WTC11 (cell line): ENCODE measurements at regions not wholly inside any gene's neighbourhood (a gene's known extent, or its start where the extent isn't known, plus 50 kb on each side); places are given as distances from the start of the nearest gene placed in this dataset.

Source experiments
- ATAC-seq: fragments of 200-7000 bp; cut with Tn5 transposase; 2 replicates; pipeline ENCODE4 v1.10.0; 2021; ENCODE audit warnings: mild to moderate bottlenecking, moderate library complexity
- CTCF ChIA-PET: fragments of 300-600 bp; sonication (Branson Sonifier 250); formaldehyde crosslinking; loops from one replicate; lab custom pipeline; 2021; ENCODE audit warnings: antibody characterized with exemption; lab: Charles Lee
- POLR2A ChIA-PET: fragments of 350-600 bp; sonication (Branson Sonifier 250); formaldehyde crosslinking; loops from one replicate; lab custom pipeline; 2021; ENCODE audit warnings: antibody characterized with exemption; lab: Charles Lee
- DNase-seq: peaks from one replicate; pipeline ENCODE4 v3.0.0; 2021; ENCODE audit warnings: low spot score
- H3K27ac Mint-ChIP-seq: 2 replicates; pipeline ENCODE4 v1.8.0; 2021; ENCODE audit warnings: mixed read lengths
- H3K27me3 Mint-ChIP-seq: 2 replicates; pipeline ENCODE4 v1.8.0; 2021; ENCODE audit warnings: low read depth, mild to moderate bottlenecking, moderate library complexity, mixed read lengths
- H3K36me3 Mint-ChIP-seq: 2 replicates; pipeline ENCODE4 v1.8.0; 2021; ENCODE audit warnings: mixed read lengths
- H3K4me1 Mint-ChIP-seq: 2 replicates; pipeline ENCODE4 v1.8.0; 2022; ENCODE audit warnings: mixed read lengths
- H3K4me3 Mint-ChIP-seq: 2 replicates; pipeline ENCODE4 v1.8.0; 2021; ENCODE audit warnings: mild to moderate bottlenecking, moderate library complexity, mixed read lengths
- H3K9me3 Mint-ChIP-seq: 2 replicates; pipeline ENCODE4 v1.8.0; 2021; ENCODE audit warnings: mixed read lengths
- ELF4 ChIP-seq: sonication (generic); formaldehyde crosslinking; IDR thresholded peaks from 2 replicates; pipeline ENCODE4 v1.8.1; 2022; ENCODE audit warnings: low read depth, mild to moderate bottlenecking, moderate library complexity, missing genetic modification reagents
- EMX1 ChIP-seq: fragments of 250-450 bp; sonication (Bioruptor Pico); IDR thresholded peaks from 2 replicates; pipeline ENCODE4 v1.8.0; 2021; ENCODE audit warnings: mild to moderate bottlenecking
- FOXJ3 ChIP-seq: sonication (generic); formaldehyde crosslinking; IDR thresholded peaks from 2 replicates; pipeline ENCODE4 v1.9.0; 2021; ENCODE audit warnings: missing genetic modification reagents, mild to moderate bottlenecking, borderline replicate concordance
- MYBL2 ChIP-seq: sonication (generic); formaldehyde crosslinking; IDR thresholded peaks from 2 replicates; pipeline ENCODE4 v1.8.1; 2023; ENCODE audit warnings: mild to moderate bottlenecking, moderate library complexity, missing genetic modification reagents
- OVOL2 ChIP-seq: fragments of 250-450 bp; sonication (Bioruptor Pico); IDR thresholded peaks from 2 replicates; pipeline ENCODE4 v1.9.0; 2021; ENCODE audit warnings: mild to moderate bottlenecking, borderline replicate concordance
- SOX15 ChIP-seq: fragments of 250-450 bp; sonication (Bioruptor Pico); IDR thresholded peaks from 2 replicates; pipeline ENCODE4 v1.9.0; 2021; ENCODE audit warnings: mild to moderate bottlenecking
- SP1 ChIP-seq: sonication (generic); formaldehyde crosslinking; conservative IDR thresholded peaks from 2 replicates; pipeline ENCODE4 v1.8.1; 2022; ENCODE audit warnings: missing genetic modification reagents
- ZNF138 ChIP-seq: sonication (generic); formaldehyde crosslinking; conservative IDR thresholded peaks from 2 replicates; pipeline ENCODE4 v1.8.1; 2022; ENCODE audit warnings: mild to moderate bottlenecking, moderate library complexity, missing genetic modification reagents
- TF ChIP-seq, protein P1 (sequence below): fragments of 250-450 bp; sonication (Bioruptor Pico); IDR thresholded peaks from 2 replicates; pipeline ENCODE4 v1.9.0; 2021; ENCODE audit warnings: mild to moderate bottlenecking
- TF ChIP-seq, protein P2 (sequence below): sonication (generic); formaldehyde crosslinking; IDR thresholded peaks from 2 replicates; pipeline ENCODE4 v1.8.1; 2022; ENCODE audit warnings: mild to moderate bottlenecking, missing genetic modification reagents, moderate library complexity, borderline replicate concordance
- TF ChIP-seq, protein P3 (sequence below): sonication (generic); formaldehyde crosslinking; IDR thresholded peaks from 2 replicates; pipeline ENCODE4 v1.8.1; 2023; ENCODE audit warnings: mild to moderate bottlenecking, missing genetic modification reagents
- TF ChIP-seq, protein P4 (sequence below): sonication (generic); formaldehyde crosslinking; IDR thresholded peaks from 2 replicates; pipeline ENCODE4 v1.8.0; 2023; ENCODE audit warnings: missing genetic modification reagents, mild to moderate bottlenecking, borderline replicate concordance
- TF ChIP-seq, protein P5 (sequence below): sonication (generic); formaldehyde crosslinking; IDR thresholded peaks from 2 replicates; pipeline ENCODE4 v1.8.1; 2022; ENCODE audit warnings: mild to moderate bottlenecking, moderate library complexity, missing genetic modification reagents
- TF ChIP-seq, protein P6 (sequence below): sonication (generic); formaldehyde crosslinking; IDR thresholded peaks from 2 replicates; pipeline ENCODE4 v1.8.0; 2022; ENCODE audit warnings: mild to moderate bottlenecking, missing genetic modification reagents
- TF ChIP-seq, protein P7 (sequence below): sonication (generic); formaldehyde crosslinking; IDR thresholded peaks from 2 replicates; pipeline ENCODE4 v1.8.0; 2023; ENCODE audit warnings: mild to moderate bottlenecking, missing genetic modification reagents
- TF ChIP-seq, protein P8 (sequence below): fragments of 250-450 bp; sonication (Bioruptor Pico); IDR thresholded peaks from 2 replicates; pipeline ENCODE4 v1.9.0; 2021; ENCODE audit warnings: mild to moderate bottlenecking

DNA sequence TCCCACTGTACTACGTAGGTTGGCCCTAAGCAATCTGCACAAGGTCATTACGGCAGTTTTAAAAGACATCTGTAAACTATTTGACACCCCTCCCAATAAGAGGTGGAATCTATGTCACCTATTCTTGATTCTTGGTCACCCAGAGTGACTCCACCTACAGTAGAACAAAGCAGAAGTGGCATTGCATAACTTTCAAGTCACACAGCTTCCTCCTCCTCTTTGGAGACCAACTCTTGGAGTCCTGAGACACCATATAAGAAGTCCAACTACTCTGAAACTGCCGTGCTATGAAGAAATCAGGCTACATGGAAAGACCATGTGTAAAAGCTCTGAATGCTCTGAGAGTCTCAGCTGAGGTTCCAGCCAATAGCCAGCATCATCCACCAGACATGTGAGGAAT is 253.5 kb upstream of the CDH20 start:
- TF ChIP-seq, protein P1, sequence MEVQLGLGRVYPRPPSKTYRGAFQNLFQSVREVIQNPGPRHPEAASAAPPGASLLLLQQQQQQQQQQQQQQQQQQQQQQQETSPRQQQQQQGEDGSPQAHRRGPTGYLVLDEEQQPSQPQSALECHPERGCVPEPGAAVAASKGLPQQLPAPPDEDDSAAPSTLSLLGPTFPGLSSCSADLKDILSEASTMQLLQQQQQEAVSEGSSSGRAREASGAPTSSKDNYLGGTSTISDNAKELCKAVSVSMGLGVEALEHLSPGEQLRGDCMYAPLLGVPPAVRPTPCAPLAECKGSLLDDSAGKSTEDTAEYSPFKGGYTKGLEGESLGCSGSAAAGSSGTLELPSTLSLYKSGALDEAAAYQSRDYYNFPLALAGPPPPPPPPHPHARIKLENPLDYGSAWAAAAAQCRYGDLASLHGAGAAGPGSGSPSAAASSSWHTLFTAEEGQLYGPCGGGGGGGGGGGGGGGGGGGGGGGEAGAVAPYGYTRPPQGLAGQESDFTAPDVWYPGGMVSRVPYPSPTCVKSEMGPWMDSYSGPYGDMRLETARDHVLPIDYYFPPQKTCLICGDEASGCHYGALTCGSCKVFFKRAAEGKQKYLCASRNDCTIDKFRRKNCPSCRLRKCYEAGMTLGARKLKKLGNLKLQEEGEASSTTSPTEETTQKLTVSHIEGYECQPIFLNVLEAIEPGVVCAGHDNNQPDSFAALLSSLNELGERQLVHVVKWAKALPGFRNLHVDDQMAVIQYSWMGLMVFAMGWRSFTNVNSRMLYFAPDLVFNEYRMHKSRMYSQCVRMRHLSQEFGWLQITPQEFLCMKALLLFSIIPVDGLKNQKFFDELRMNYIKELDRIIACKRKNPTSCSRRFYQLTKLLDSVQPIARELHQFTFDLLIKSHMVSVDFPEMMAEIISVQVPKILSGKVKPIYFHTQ (CRISPR knock-in tag), result no peak
- TF ChIP-seq, protein P2, sequence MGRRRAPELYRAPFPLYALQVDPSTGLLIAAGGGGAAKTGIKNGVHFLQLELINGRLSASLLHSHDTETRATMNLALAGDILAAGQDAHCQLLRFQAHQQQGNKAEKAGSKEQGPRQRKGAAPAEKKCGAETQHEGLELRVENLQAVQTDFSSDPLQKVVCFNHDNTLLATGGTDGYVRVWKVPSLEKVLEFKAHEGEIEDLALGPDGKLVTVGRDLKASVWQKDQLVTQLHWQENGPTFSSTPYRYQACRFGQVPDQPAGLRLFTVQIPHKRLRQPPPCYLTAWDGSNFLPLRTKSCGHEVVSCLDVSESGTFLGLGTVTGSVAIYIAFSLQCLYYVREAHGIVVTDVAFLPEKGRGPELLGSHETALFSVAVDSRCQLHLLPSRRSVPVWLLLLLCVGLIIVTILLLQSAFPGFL (CRISPR knock-in tag), result no peak
- TF ChIP-seq SOX15 (no peak), FOXJ3 (CRISPR knock-in tag) (no peak), ZNF138 (CRISPR knock-in tag) (no peak), OVOL2 (no peak)
- TF ChIP-seq, protein P3, sequence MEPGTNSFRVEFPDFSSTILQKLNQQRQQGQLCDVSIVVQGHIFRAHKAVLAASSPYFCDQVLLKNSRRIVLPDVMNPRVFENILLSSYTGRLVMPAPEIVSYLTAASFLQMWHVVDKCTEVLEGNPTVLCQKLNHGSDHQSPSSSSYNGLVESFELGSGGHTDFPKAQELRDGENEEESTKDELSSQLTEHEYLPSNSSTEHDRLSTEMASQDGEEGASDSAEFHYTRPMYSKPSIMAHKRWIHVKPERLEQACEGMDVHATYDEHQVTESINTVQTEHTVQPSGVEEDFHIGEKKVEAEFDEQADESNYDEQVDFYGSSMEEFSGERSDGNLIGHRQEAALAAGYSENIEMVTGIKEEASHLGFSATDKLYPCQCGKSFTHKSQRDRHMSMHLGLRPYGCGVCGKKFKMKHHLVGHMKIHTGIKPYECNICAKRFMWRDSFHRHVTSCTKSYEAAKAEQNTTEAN (CRISPR knock-in tag), result no peak
- no peak overlapping the region for H3K27ac Mint-ChIP-seq
- DNase-seq (no peak), ATAC-seq (no peak)
- no peak overlapping the region for H3K4me3 Mint-ChIP-seq
- CTCF ChIA-PET, result no interaction called here
- no peaks in the 10 kb centered on the region for H3K27me3 Mint-ChIP-seq
- H3K4me1 Mint-ChIP-seq, result no peaks in the 10 kb centered on the region
- H3K9me3 Mint-ChIP-seq, result 0 out of 2 replicates have a peak, but pooled peaks cover 3% of the 10 kb centered on the region
- POLR2A ChIA-PET, result no interaction called here
- H3K36me3 Mint-ChIP-seq, result no peaks in the 10 kb centered on the region

DNA sequence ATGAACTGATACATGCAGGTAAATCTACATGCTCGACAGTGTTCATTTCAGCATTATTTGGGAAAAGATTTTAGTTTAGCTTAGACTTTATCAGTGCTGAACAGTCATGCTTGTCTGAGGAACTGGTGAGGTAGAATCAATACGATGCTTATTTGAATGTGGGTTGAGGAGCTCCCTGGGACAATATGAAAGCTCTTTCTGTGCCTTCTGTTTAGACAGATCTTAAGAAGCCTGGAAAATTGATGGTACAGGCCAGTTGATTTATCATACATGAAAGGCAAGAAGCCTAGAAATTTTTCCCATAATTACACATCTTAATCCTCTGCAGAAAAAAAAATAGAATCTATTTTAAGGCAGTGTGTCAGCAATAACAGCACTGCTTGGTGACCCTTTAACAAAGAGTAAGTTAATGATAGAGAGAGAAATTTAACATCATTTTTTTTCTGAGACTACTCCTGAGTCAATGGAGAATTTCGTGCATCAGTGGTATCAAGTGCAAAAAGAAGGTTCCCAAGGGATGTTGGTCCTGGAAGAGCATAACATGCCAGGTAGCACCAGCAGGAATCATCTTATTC is 252.2 kb upstream of the CDH20 start:
- H3K4me3 Mint-ChIP-seq, result no peak overlapping the region
- ATAC-seq (no peak), DNase-seq (no peak)
- H3K27ac Mint-ChIP-seq, result no peak overlapping the region
- ChIA-PET POLR2A (no interaction called here), CTCF (interaction anchor here (0.6 kb wide), 1 partner anchor 10 kb away, joined by 3 read pairs; no protein-coding TSS in a partner anchor)
- H3K4me1 Mint-ChIP-seq, result no peaks in the 10 kb centered on the region
- 0 out of 2 replicates have a peak, but pooled peaks cover 3% of the 10 kb centered on the region for H3K9me3 Mint-ChIP-seq
- no peaks in the 10 kb centered on the region for H3K27me3 Mint-ChIP-seq
- H3K36me3 Mint-ChIP-seq, result no peaks in the 10 kb centered on the region
- no peak for TF ChIP-seq ELF4 (CRISPR knock-in tag)
- TF ChIP-seq, protein P4, sequence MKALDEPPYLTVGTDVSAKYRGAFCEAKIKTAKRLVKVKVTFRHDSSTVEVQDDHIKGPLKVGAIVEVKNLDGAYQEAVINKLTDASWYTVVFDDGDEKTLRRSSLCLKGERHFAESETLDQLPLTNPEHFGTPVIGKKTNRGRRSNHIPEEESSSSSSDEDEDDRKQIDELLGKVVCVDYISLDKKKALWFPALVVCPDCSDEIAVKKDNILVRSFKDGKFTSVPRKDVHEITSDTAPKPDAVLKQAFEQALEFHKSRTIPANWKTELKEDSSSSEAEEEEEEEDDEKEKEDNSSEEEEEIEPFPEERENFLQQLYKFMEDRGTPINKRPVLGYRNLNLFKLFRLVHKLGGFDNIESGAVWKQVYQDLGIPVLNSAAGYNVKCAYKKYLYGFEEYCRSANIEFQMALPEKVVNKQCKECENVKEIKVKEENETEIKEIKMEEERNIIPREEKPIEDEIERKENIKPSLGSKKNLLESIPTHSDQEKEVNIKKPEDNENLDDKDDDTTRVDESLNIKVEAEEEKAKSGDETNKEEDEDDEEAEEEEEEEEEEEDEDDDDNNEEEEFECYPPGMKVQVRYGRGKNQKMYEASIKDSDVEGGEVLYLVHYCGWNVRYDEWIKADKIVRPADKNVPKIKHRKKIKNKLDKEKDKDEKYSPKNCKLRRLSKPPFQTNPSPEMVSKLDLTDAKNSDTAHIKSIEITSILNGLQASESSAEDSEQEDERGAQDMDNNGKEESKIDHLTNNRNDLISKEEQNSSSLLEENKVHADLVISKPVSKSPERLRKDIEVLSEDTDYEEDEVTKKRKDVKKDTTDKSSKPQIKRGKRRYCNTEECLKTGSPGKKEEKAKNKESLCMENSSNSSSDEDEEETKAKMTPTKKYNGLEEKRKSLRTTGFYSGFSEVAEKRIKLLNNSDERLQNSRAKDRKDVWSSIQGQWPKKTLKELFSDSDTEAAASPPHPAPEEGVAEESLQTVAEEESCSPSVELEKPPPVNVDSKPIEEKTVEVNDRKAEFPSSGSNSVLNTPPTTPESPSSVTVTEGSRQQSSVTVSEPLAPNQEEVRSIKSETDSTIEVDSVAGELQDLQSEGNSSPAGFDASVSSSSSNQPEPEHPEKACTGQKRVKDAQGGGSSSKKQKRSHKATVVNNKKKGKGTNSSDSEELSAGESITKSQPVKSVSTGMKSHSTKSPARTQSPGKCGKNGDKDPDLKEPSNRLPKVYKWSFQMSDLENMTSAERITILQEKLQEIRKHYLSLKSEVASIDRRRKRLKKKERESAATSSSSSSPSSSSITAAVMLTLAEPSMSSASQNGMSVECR, result no peak
- no peak for TF ChIP-seq SP1 (CRISPR knock-in tag)
- TF ChIP-seq, protein P5, sequence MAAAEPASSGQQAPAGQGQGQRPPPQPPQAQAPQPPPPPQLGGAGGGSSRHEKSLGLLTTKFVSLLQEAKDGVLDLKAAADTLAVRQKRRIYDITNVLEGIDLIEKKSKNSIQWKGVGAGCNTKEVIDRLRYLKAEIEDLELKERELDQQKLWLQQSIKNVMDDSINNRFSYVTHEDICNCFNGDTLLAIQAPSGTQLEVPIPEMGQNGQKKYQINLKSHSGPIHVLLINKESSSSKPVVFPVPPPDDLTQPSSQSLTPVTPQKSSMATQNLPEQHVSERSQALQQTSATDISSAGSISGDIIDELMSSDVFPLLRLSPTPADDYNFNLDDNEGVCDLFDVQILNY (CRISPR knock-in tag), result no peak
- no peak for TF ChIP-seq EMX1
- TF ChIP-seq, protein P6, sequence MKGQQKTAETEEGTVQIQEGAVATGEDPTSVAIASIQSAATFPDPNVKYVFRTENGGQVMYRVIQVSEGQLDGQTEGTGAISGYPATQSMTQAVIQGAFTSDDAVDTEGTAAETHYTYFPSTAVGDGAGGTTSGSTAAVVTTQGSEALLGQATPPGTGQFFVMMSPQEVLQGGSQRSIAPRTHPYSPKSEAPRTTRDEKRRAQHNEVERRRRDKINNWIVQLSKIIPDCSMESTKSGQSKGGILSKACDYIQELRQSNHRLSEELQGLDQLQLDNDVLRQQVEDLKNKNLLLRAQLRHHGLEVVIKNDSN, result no peak
- TF ChIP-seq MYBL2 (CRISPR knock-in tag), result no peak
- TF ChIP-seq, protein P7, sequence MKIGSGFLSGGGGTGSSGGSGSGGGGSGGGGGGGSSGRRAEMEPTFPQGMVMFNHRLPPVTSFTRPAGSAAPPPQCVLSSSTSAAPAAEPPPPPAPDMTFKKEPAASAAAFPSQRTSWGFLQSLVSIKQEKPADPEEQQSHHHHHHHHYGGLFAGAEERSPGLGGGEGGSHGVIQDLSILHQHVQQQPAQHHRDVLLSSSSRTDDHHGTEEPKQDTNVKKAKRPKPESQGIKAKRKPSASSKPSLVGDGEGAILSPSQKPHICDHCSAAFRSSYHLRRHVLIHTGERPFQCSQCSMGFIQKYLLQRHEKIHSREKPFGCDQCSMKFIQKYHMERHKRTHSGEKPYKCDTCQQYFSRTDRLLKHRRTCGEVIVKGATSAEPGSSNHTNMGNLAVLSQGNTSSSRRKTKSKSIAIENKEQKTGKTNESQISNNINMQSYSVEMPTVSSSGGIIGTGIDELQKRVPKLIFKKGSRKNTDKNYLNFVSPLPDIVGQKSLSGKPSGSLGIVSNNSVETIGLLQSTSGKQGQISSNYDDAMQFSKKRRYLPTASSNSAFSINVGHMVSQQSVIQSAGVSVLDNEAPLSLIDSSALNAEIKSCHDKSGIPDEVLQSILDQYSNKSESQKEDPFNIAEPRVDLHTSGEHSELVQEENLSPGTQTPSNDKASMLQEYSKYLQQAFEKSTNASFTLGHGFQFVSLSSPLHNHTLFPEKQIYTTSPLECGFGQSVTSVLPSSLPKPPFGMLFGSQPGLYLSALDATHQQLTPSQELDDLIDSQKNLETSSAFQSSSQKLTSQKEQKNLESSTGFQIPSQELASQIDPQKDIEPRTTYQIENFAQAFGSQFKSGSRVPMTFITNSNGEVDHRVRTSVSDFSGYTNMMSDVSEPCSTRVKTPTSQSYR, result no peak
- TF ChIP-seq, protein P3 (CRISPR knock-in tag), result no peak
- TF ChIP-seq, protein P8, sequence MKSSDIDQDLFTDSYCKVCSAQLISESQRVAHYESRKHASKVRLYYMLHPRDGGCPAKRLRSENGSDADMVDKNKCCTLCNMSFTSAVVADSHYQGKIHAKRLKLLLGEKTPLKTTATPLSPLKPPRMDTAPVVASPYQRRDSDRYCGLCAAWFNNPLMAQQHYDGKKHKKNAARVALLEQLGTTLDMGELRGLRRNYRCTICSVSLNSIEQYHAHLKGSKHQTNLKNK (CRISPR knock-in tag), result no peak
